GM12864 (cell line): ENCODE measurements at regions not wholly inside any gene's neighbourhood (a gene's known extent, or its start where the extent isn't known, plus 50 kb on each side); places are given as distances from the start of the nearest gene placed in this dataset.

Experiments used
- DNase-seq: peaks from one replicate; pipeline ENCODE4 v3.0.0-alpha.2; 2011; ENCODE audit warnings: low read depth
- H3K4me3 ChIP-seq: 2 replicates; pipeline ENCODE4 v1.5.1; 2011; ENCODE audit warnings: mild to moderate bottlenecking, low read depth, low read length, control low read depth
- CTCF ChIP-seq: IDR thresholded peaks from 2 replicates; pipeline ENCODE4 v1.5.1; 2011; ENCODE audit warnings: low read depth, mild to moderate bottlenecking, moderate library complexity, low read length, control low read depth, inconsistent platforms; ENCODE audit errors: missing control alignments

DNA sequence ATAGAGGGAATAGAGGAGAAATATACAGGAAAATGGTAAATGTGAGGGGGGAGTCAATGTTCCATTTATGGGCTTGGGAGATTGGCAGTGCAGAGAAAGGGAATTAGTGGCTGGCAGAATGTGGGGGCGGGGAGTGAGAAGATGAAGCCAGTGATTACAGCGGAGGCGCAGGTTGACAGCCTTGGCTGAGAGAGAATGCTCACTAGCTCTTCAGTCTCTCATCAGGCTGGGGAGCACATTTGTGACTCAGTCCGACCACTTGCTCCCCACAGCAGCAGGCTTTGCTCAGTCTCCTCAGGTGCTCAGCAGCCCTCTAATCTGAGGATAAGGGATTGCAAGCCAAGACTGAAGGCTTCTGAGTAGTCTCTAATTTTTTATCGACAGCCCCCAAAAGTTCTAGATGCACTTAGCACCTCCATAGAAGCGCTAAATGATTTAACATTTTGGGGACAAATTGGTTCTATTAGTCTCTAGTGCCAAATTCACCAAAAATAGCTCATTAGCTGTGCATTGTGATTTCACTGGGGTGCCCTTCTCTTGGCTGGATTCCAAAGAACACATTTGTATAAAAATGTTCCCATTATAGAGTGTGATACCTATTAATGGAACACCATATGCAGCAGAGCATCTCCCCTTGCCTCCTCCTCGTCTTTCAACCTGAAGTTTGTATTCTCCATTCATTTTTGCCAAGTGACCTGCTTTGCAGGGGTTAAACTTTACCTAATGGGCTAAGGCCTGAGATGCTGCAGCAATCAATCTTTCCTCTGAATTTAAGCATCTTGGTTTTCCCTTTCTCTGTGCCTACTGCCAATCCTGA, 191.8 kb downstream of the ZNF326 start:
- no peak overlapping the region for H3K4me3 ChIP-seq
- TF ChIP-seq CTCF = no peak
- DNase-seq = no peak

DNA sequence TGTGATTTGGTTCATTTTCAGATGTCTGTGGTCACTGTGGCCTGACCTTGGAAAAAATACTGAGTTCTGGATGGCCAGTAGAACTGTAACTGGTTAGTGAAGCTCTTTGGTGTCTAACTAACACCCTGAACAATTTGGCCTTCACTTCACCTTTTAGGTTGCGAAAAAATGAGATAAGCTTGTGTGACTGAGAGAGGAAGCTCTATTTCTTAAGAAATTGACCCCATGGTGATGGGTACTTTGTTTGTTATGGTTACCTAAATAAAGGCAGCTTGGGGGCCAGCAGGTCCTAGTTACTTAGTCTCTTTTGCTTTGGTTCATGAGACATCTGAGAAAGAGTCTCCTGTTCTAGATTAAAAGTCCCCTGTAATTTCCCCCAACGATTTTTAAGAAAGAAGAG, 181.6 kb downstream of the ZNF326 start:
- no peak overlapping the region for H3K4me3 ChIP-seq
- no peak for DNase-seq
- no peak for TF ChIP-seq CTCF

GRCh38 chr1:90175490-90176167, 180.7 kb downstream of the ZNF326 start:
- no peak for TF ChIP-seq CTCF
- no peak for DNase-seq

GRCh38 chr1:90174246-90174645, 179.3 kb downstream of the ZNF326 start:
- H3K4me3 ChIP-seq = no peak overlapping the region
- TF ChIP-seq CTCF = no peak
- no peak for DNase-seq

More at GRCh38 chr1:90175490-90176167, 180.7 kb downstream of the ZNF326 start:
- H3K4me3 ChIP-seq = no peak overlapping the region

GRCh38 chr1:90162216-90162615, 167.3 kb downstream of the ZNF326 start:
- TF ChIP-seq CTCF = no peak
- no peak for DNase-seq

DNA sequence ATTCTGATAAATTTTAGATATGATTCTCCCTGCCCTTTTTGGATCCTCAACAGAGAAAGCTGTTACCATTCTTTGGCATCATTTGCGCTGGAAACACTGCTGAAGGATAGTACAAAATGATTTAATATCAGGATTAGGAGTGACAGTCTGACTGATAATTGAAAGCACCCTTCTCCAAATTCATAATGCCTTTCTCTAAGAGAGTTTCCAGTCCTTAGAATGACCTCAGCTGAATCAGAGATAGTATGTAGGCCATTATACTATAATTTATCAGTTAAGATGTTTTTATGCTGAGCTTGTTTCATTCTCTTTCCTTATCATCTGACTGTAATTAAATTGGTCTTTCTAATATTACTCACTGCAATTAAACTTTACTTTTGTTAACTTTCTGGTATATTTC, 166.7 kb downstream of the ZNF326 start:
- DNase-seq = no peak
- no peak for TF ChIP-seq CTCF

More at GRCh38 chr1:90162216-90162615, 167.3 kb downstream of the ZNF326 start:
- H3K4me3 ChIP-seq = no peak overlapping the region

More for the DNA sequence above, 166.7 kb downstream of the ZNF326 start:
- H3K4me3 ChIP-seq = no peak overlapping the region
